GM19328 (cell line): ENCODE measurements at regions not wholly inside any gene's neighbourhood (a gene's known extent, or its start where the extent isn't known, plus 50 kb on each side); places are given as distances from the start of the nearest gene placed in this dataset.

Experiments used
- ATAC-seq: cut with Tn5 transposase; IDR thresholded peaks from one replicate; pipeline ENCODE4 v1.9.1; 2021; ENCODE audit warnings: mild to moderate bottlenecking, moderate library complexity; ENCODE audit not compliant: unreplicated experiment

- no peak for ATAC-seq
These were observed 527.8 kb downstream of the MATN1 start for GRCh38 chr1:30195424-30196134.

- ATAC-seq, result no peak
These were observed 528.5 kb downstream of the MATN1 start for GRCh38 chr1:30194741-30195423.

GRCh38 chr1:30194046-30194619 lies 529.3 kb downstream of the MATN1 start:
- ATAC-seq, result no peak

GRCh38 chr1:30192969-30193630 lies 530.3 kb downstream of the MATN1 start:
- no peak for ATAC-seq

GRCh38 chr1:30191154-30191702 lies 532.2 kb downstream of the MATN1 start:
- ATAC-seq, result no peak

- ATAC-seq, result no peak
These were observed 532.8 kb downstream of the MATN1 start for GRCh38 chr1:30190511-30191153.

- ATAC-seq, result no peak
These were observed 533.4 kb downstream of the MATN1 start for GRCh38 chr1:30189818-30190500.

- ATAC-seq, result no peak
These were observed 534.4 kb downstream of the MATN1 start for GRCh38 chr1:30188999-30189398.

GRCh38 chr1:30188329-30188728 lies 535.1 kb downstream of the MATN1 start:
- no peak for ATAC-seq

- ATAC-seq, result no peak
These were observed 535.9 kb downstream of the MATN1 start for GRCh38 chr1:30187413-30188023.

GRCh38 chr1:30186586-30186985 lies 536.8 kb downstream of the MATN1 start:
- no peak for ATAC-seq

- ATAC-seq, result no peak
These were observed 537.6 kb downstream of the MATN1 start for GRCh38 chr1:30185809-30186208.

- ATAC-seq, result no peak
These were observed 538.1 kb downstream of the MATN1 start for GRCh38 chr1:30185313-30185712.

GRCh38 chr1:30184393-30185141 lies 538.8 kb downstream of the MATN1 start:
- ATAC-seq, result no peak

- no peak for ATAC-seq
These were observed 539.5 kb downstream of the MATN1 start for GRCh38 chr1:30183895-30184294.

GRCh38 chr1:30183006-30183405 lies 540.4 kb downstream of the MATN1 start:
- ATAC-seq, result no peak

GRCh38 chr1:30179942-30180543 lies 543.3 kb downstream of the MATN1 start:
- ATAC-seq, result no peak

GRCh38 chr1:30176477-30176876 lies 546.9 kb downstream of the MATN1 start:
- no peak for ATAC-seq

GRCh38 chr1:30174499-30174898 lies 548.9 kb downstream of the MATN1 start:
- no peak for ATAC-seq
